NCI-H69 (cell line): ENCODE measurements at regions not wholly inside any gene's neighbourhood (a gene's known extent, or its start where the extent isn't known, plus 50 kb on each side); places are given as distances from the start of the nearest gene placed in this dataset.
A peak's percentile ranks its signal among the peaks of the same experiment; 100 is the strongest.

Source experiments
- DNase-seq: peaks from one replicate; lab custom pipeline; 2025; lab: John Stamatoyannopoulos, UW

DNA sequence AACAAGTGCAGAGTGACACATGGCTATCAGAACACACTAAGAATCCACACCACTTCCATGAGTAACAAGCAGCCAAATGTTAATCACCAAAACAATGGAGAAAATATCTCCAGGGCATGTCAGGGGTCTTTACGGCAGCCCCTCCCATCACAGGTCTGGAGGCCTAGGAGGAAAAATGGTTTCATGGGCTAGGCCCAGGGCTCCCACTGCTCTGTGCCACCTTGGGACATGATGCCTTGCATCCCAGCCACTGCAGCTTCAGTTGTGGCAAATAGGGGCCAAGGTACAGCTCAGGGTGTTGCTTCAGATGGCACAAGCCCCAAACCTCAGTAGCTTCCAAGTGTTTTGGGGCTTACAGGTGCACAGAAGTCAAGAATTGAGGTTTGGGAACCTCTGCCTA is 66.6 kb downstream of the NEURL3 start:
- DNase-seq, result no peak

DNA sequence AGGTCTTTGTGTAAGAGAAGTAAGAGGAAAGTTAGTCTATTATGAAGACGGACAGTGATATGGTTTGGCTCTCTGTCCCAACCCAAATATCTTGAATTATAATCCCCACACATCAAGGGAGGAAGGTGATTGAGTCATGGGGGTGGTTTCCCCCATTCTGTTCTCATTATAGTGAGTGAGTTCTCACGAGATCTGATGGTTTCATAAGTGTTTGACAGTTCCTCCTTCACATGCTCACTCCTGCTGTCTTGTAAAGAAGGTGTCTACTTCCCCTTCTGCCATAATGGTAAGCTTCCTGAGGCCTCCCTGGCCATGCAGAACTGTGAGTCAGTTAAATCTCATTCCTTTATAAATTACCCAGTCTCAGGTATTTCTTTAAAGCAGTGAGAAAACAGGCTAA is 67.6 kb downstream of the NEURL3 start:
- no peak for DNase-seq

DNA sequence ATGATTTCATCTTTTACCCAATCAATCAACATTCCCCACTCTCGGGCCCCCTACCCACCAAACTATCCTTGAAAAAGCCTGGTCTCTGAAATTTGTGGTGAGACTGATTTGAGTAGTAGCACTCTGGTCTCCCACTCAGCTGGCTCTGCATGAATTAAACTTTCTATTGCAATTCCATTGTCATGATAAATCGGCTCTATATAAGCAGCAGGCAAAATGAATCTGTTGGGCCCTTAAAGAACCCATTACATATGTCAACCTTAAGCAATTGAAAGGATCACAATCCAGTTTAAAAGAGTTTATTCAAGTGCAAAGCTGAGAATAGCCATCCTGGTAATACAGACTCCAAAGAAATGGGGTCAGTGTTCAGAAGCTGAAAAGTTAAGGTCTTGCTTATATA is 68.2 kb downstream of the NEURL3 start:
- DNase-seq, result no peak

DNA sequence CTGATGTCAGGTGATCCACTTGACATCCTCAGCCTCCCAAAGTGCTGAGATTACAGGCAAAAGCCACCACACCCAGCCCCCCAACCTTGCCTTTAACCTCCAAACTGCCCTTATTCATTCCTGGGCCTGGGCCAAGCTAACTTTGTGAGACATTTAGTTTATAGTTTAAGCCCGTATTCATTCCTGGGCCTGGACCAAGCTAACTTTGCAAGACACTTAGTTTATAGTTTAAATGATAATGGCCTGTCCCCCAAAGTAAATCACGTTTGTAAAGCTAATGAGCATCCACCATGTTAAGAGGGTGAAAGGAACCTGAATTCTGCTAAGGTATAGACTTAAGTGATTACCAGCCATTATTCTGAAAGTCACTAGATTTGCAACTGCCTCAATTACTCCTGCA is 68.7 kb downstream of the NEURL3 start:
- no peak for DNase-seq

DNA sequence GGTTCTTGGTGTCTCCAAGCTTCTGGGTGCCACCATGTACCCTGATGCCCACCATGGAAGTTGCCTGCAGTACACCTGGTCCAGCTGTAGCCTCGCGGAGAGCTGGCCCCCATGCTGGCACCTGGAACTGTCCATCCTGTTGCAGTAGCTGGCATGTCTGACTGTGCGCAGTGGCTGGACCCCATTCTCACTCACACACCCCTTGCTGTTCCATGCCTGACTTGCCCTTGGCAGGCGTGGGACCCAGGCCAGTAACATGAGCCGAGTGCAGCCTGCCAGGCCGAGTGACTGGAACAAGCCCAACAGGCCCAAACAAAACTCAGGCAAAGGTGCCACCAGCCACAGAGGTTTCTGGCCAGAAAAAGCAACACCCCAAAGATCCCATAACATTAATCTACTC is 73.8 kb downstream of the NEURL3 start:
- DNase-seq, result no peak

DNA sequence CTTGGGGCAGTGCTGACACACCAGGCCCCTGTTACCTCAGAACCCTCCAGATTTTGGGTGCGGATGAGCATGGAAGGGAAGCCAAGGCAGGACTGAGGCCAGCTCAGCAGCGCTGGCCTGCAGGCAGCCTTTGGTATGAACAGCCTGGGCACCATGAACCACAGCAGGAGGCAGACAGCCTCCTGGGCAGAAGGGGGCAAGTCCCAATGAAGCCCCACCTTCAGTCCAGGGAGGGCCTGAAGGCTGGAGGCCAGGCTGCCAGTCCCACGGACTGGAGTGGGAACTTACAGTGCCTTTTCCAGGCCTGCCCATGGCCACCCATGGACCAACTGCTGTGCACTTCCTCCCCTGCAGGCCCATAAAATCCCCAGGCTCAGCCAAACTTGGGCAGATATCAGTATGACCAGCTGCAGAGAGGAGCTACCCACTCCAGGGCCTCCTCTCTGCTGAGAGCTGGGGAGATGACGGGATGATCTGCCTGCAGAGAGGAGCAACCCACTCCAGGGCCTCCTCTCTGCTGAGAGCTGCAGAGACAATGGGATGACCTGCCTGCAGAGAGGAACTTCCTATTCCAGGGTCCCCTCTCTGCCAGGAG is 74.7 kb downstream of the NEURL3 start:
- no peak for DNase-seq

DNA sequence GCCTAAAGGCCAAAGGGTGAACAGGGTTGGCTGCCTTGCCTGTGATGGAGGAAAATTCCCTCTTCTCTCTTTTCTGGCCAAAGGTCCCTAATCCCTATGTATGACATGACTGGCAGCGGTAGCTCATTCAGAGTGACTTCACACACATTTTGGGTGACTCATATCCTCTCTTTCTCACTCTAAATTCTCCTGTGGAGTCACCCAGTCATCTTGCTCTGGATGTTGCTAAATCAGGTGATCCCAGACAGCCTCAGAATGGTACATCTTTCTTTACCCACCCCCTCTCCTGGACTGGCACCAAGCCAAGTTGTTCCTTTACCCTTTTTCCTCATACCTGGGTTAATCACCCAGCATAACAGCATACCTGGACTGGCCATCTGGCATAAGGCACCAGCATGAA is 77.2 kb downstream of the NEURL3 start:
- peak; percentile 38 for DNase-seq

DNA sequence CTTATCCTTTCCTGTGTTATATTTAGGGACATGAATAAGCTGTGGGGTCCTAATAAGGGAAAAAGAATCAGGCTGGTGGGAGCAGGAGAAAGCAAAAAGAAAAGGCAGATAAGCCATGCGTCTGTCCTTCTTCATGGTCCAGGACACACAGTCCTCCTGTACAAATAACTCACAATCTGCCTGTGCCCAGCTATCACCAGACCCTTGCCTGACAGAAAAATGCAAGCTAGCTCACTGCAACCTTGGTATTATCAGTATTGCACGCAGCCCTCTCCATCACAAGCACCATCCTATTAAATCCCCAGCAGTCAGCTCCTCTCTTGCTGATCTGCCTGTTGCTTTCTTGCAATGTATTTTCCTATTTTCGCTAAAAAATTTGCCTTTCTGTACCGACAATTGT is 78.0 kb downstream of the NEURL3 start:
- DNase-seq, result no peak

DNA sequence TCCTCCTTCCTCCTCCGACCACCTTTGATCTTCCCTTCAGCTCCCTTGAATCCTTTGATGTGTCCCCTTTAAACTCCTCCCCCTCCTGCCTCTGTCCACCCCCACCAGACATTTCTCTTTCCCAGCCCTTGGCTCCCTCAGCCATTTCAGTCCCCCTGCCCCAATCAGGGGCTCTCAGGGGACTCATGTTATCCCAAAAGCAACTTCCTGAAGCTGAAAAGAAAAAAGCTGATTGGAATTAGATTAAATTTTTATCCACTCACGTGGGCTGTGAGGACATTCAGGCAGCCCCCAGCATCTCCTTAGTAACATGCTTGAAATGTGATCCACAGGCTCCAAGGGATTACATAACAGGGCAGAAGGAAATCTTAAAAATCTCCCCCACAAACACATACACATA is 81.3 kb downstream of the NEURL3 start:
- DNase-seq, result no peak
